NK-92 treated with Interleukin-12 subunit alpha and Interleukin-12 subunit beta, amount 100 ng/mL, for 24 hours (cell line): ENCODE measurements at regions not wholly inside any gene's neighbourhood (a gene's known extent, or its start where the extent isn't known, plus 50 kb on each side); places are given as distances from the start of the nearest gene placed in this dataset.
"Not testable (repeated sequence)": the region's sequence is repeated elsewhere in the genome, so short reads cannot be mapped to it uniquely, and the experiment has no call there.

Experiments
- DNase-seq: peaks from one replicate; lab custom pipeline; 2025; lab: John Stamatoyannopoulos, UW

DNA sequence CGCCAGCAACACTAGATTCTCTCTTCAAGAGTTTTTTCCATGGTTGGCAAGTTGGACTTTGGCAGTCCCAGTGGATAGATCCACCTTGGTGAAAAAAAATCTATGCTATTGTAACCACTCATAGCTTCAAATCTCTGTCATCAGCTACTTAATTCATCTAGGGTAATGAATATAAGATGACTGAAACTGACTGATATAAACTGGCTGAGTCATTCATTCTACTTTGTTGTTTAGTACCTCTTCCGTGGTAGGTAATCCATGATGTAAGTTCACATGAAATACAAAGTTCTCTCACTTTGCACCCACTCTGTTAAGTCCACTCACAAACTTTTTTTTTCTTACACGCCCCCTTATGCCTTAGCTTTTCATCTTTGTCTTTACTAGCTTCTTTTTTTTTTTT lies 1381.5 kb downstream of the SLITRK5 start:
- DNase-seq: no peak

DNA sequence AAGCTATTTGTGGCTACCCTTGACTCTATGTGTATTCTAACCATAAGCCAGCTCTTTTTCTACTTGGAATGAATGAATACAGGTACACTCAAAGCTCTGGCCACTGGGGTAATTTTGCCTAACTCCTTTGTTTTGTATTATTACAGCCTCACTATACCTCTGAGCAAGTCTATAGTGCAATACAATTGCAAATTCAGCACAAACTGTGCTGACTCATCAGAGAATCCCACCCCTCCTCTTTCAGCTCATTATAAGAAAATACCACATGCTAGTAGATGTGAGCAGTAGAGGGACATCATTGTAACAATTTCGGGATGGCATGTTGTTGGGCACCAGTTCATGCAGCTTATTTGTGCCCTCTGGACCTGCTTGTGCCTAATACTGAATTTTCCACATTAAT lies 1382.2 kb downstream of the SLITRK5 start:
- no peak for DNase-seq

- no peak for DNase-seq
These were observed 1386.1 kb downstream of the SLITRK5 start for GRCh38 chr13:89057274-89057673.

DNA sequence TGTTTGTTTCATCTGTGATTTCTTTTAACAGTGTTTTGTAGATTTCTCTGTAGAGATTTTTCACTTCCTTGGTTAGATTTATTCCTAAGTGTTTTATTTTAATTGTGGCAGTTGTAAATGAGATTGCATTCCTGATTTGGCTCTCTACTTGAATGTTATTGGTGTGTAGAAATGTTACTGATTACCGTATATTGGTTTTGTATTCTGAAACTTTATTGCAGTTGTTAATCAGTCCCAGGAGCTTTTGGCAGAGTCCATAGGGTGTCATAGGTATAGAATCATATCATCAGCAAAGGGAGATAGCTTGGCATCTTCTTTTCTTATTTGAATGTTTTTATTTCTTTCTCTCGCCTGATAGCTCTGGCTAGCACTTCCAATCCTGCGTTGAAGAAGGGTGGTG lies 1386.7 kb downstream of the SLITRK5 start:
- no peak for DNase-seq

DNA sequence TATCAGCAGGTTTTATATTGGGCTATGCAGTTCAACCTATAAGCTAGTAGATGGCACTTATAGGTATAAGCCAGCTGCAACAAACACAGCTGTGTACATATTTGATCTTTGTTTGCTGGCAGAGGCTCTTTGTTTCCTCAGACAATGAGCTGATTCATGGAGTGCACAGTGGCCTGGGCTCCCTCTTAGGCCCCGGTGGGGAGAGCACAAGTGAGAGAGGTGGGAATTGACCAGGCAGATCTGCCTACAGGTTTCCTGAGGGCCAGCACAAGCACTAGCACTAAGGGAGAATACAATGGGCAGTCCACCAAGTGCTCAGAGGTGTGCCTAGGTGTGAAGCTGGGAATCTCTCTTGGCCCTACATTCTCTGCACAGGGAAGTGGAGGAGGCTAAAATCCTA lies 1390.7 kb downstream of the SLITRK5 start:
- DNase-seq: no peak

GRCh38 chr13:89066868-89067466 lies 1395.8 kb downstream of the SLITRK5 start:
- no peak for DNase-seq

DNA sequence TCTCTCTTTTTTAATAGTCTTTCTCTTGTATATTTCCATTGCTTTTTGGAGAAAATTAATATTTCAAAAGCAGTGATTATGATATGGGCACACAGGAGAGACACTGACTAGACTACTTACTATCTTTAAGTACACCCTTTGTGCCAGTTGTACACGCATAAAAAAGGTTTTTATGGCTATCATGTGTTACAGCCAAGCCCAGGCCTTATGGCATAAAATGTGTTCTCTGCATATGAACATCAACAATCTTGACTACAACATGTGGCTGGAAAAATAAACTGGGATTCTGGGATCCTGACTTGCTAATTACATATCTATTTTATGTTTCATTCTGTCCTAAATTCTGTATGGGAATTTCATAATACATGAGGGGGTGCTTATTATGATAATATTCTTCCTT lies 1401.8 kb downstream of the SLITRK5 start:
- no peak for DNase-seq

- no peak for DNase-seq
These were observed 1405.5 kb downstream of the SLITRK5 start for GRCh38 chr13:89076622-89077021.

DNA sequence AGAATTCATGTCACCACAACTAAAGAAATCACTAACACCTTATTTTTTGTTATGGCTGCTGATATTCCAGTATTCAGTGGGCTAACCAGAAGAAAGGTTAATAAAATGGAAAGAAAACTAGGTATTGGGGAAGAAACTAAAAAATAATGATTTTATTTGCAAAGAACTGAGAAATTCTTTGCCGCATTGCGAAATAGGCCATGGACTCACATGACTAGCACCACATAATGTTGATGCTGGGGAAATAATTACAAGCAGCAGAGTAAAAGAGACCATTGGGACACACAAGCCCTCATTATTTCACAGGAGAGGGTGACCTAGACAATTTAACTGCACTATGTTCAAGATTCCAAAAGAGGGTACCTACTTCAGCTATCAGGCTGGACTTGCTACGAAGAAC lies 1411.5 kb downstream of the SLITRK5 start:
- no peak for DNase-seq

DNA sequence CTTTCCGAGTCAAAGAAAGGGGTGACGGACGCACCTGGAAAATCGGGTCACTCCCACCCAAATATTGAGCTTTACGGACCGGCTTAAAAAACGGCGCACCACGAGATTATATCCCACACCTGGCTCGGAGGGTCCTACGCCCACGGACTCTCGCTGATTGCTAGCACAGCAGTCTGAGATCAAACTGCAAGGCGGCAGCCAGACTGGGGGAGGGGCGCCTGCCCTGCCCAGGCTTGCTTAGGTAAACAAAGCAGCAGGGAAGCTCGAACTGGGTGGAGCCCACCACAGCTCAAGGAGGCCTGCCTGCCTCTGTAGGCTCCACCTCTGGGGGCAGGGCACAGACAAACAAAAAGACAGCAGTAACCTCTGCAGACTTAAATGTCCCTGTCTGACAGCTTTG lies 1416.9 kb downstream of the SLITRK5 start:
- not testable (repeated sequence) for DNase-seq

DNA sequence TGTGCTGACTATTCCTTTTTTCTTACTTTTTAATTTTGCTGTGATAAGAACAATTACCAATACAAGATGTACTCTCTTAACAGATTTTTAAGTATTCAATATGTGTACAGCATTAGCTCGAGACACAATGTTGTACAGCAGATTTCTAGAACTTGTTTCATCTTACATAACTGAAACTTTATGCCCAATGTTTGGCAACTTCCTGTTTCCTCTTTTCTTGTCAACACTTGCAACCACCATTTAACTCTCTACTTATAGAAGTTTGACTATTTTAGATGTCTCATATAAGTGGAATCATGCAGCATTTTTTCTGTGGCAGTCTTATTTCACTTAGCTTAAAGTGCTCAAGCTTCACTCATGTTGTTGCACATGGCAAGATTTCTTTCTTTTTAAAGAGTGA lies 1426.8 kb downstream of the SLITRK5 start:
- no peak for DNase-seq

DNA sequence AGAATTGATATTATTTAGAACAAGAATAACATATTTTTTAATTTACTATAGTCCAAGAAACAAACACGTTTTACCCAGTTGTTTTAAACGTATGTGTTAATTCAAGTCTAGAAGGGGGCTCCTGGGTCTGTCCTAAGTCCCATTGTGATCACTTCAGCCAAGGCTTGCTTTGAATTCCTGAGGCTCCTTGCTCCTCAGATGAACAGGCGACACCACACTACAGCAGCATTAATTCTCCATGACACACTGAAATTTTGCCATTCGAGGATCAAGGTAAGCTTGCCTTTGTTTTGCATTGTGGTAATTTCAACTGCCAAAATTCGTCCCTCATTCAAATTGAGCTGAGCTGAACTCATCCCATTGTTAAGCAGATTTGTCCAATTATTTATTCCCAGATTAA lies 1442.6 kb downstream of the SLITRK5 start:
- no peak for DNase-seq

DNA sequence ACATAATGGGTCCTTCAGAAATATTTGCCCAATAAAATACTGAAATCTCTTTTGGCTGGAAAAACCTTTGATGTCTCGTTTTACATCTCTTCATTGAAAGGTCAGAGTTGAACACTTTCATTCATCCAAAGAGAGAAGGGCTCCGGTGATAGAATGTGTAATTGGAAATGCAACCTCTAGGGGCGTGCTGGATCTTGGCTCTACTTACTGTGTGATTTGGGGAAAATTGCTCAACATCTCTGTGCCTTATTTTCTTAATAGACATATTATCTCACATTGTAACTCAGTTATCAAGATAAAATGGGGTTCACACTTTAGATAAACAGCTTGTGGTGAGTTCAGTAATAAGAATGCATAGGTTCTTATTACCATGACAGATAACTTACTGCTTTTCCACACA lies 1444.1 kb downstream of the SLITRK5 start:
- no peak for DNase-seq

- no peak for DNase-seq
These were observed 1465.5 kb downstream of the SLITRK5 start for GRCh38 chr13:89136678-89137077.

DNA sequence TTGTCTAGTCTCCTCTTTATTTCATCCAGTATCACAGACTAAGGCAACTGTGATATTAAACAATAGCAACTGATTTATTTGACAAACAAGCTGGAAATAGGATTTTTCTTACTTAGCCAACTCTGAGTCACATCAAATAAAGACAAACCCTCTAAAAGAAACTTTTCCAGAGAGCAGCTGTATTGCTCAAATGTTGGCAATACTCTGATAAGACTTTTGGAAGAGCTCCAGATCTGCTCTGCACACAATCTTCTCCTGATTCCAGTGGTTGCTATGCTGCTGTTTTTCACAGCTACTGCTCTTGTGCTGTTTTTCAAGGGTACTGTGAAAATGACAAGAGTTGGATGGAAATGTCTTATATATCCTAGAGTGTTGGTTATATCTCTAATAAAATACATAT lies 1479.2 kb downstream of the SLITRK5 start:
- no peak for DNase-seq

DNA sequence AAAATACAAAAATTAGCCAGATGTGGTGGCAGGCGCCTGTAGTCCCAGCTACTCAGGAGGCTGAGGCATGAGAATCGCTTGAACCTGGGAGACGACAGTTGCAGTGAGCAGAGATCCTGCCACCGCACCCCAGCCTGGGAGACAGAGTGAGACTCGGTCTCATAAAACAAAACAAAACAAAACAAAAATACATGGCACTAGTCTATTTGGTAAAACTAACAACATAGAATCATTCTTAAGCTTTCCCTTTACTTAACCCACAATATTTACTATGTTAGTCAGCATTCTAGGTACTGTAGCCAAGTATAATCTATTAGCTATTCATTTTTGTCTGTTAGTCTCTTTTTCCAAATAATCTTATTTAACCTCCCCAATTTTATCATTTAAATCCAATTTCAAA lies 1482.8 kb downstream of the SLITRK5 start:
- no peak for DNase-seq

DNA sequence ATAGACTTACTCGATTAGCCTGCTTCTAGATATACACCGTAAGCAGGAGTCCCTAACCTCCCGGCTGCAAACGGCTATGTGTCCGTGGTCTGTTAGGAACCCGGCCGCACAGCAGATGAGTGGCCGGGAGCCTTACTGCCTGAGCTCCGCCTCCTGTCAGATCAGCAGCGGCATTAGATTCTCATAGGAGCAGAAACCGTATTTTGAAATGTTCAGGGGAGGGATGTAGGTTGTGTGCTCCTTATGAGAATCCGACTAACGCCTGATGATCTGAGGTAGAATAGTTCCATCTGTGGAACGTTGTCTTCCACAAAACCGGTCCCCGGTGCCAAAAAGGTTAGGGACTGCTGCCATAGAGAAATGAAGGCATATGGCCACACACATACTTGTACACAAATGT lies 1491.9 kb downstream of the SLITRK5 start:
- no peak for DNase-seq

- DNase-seq: no peak
These were observed 1494.5 kb downstream of the SLITRK5 start for GRCh38 chr13:89165685-89166084.

- DNase-seq: no peak
These were observed 1498.8 kb downstream of the SLITRK5 start for GRCh38 chr13:89169951-89170350.

- DNase-seq: no peak
These were observed 1509.9 kb downstream of the SLITRK5 start for GRCh38 chr13:89181041-89181440.

DNA sequence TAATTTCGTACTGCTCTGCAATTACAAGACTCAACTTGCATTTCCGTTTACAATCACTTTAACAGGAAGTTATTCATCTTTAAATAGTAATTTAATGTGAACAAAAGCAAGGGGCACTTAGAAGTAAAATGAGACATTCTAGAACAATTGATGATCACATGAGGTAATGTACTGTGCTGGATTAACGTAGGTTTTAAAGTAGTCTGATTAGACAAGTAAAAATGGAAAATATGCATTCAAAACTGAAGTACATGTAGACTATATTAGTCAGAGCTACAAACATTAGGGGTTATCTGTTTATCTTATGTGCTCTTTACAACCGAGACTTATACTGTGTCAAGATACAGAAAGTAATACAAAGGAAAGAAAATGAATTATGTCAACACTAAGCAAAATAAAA lies 1528.0 kb downstream of the SLITRK5 start:
- DNase-seq: no peak

GRCh38 chr13:89204435-89204834 lies 1533.3 kb downstream of the SLITRK5 start:
- no peak for DNase-seq

DNA sequence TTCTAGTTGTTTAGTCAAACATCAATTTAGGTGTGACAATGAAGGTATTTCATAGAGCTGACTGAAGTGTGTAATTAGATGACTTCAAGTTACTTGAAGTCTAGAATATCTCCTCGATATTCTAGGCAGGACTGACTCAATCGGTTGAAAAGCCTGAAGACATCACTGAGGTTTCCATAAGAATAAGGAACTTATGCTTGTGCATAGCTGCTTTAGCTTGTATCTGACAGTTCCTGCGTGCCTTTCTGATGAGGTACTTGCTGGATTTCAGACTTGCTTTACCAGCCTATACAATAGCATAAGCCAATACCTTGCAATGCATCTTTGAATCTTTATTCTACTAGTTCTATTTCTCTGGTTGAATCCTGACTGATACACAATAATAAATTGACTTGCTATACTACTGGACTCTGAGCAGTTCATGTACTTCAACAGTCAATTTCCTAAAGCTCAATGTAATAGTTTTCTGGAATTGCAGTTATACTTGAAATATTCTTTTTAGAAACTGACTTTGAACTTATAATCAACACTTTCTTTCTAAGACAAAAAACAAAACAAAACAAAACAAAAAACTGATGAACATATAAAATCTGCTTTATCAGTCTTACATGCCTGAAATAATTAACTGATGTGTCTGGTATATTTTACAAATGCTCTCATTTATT lies 1534.8 kb downstream of the SLITRK5 start:
- DNase-seq: no peak

DNA sequence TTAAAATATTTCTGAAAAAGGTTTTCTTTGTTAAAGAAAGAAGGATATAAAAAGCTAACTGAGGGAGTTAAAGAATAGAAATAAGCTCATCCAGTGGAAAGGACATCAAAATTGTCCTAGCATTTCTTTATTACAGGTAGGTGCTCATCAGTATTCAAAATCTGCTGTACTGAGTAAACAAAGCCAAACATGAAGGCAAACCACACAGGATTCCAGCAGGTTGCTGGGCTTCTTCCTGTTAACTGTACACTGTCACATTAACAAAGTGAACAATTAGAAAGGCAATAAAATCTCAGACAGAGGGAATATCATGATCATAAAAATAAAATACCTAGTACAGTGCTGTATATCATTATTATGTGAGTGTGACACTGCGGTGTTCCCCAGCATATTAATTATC lies 1541.0 kb downstream of the SLITRK5 start:
- no peak for DNase-seq
